ENCODE measurements at regions not wholly inside any gene's neighbourhood (a gene's known extent, or its start where the extent isn't known, plus 50 kb on each side); places are given as distances from the start of the nearest gene placed in this dataset.

DNA sequence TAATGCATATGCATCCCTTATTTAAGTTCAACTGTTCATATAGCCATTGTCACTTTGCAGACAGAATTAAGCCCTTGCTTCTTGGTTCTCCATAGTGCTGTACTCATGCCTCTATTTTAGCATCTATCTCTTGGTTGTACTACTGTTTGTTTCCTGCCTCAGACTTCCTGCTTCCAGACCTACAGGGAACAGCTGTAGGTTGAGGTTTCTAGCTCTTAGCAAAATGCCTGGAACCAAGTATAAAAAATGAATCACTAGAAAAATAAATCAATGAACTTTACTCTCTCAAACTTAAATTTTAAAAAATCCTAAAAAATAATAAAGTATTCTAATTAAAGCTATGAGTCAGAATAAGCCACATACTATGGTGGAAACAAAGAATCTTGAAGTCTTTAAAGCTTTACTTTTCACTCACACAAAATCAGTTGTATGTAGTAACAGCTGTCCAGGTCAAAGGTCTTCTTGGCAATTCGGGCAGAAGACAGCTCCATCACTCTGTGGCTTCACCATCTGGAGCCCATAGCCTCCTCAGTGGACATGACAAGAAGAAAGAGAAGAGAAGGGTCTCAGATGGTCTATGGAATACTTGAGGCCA, 1228.1 kb upstream of the GYPC start:
- intact Hi-C loops (cut with micrococcal nuclease): no loop called here
- no peak for ATAC-seq
- no peak for DNase-seq

GRCh38 chr2:125444106-125444505, 1211.9 kb upstream of the GYPC start:
- intact Hi-C loops (cut with micrococcal nuclease): no loop called here
- DNase-seq (no peak), ATAC-seq (no peak)

GRCh38 chr2:125445495-125445894, 1210.5 kb upstream of the GYPC start:
- intact Hi-C loops (cut with micrococcal nuclease): no loop called here
- ATAC-seq: no peak
- no peak for DNase-seq

DNA sequence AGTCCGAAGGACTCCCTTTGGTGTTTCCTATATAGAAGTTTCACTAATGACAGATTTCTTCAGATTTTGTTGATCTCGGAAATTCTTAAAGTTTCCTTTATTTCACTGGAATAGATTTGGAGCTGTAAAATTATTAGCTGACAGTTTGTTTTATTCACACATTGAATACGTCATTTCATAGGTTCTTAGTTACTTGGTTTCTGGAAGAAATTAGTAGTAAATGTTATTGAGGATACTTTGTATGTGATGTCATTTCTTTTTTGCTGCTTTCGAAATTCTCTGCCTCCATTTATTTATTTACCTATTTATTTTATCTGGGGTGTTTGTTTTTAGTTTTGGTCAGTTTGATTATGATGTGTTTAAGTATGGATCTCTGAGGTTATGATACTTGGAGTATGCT, 1205.9 kb upstream of the GYPC start:
- intact Hi-C loops (cut with micrococcal nuclease): no loop called here
- DNase-seq (no peak), ATAC-seq (no peak)

DNA sequence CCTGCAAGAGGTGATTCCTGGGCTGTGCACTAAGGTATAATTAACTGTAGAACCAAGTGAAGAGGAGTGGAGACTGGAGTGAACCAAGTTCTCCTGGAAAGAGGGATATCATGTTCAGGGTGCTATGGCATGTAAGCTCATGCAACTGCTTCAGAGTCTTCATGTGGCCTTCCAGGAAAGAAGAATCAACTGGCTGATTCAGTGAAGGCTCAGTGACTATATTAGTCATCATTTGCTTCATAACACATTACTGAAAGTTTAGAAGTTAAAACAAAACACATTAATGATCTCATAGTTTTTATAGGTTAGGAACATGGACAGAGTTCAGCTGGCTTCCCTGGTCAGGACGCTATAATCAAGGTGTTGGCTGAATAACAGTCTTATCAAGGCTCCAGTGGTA, 1200.8 kb upstream of the GYPC start:
- DNase-seq (no peak), ATAC-seq (no peak)
- intact Hi-C loops (cut with micrococcal nuclease): no loop called here

DNA sequence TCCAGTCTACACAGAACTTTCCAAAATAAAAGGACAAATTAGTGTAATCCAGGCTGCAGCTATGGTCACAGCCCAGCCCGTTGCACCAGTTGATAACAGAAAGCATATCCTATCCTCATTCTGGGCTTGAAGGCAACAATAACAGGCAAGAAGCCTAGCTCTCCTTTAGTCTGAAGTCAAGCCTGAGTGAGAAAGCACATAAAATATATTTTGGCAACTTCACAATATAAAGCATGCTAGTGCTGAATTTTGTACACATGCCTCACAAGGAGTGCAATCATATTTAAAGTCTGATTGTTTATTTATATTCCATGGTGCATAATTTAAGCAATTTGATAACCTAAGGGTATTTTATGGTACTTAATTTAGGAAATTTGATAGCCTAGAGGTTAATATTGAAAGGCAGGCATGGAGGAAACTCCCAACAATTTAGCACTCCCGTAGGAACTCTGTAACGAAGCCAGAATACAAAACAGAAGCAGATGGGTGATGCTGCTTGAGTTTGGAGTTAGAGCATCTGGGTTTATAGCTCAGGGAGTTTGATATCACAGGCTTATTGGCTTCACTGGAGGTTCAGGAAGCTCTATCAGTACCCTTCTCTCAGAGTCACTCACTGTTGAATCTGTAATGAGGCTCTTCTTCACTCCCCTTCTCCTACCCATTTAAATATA, 1199.1 kb upstream of the GYPC start:
- intact Hi-C loops (cut with micrococcal nuclease): no loop called here
- no peak for ATAC-seq
- no peak for DNase-seq

GRCh38 chr2:125471963-125472362, 1184.0 kb upstream of the GYPC start:
- DNase-seq (no peak), ATAC-seq (no peak)
- intact Hi-C loops (cut with micrococcal nuclease): no loop called here

DNA sequence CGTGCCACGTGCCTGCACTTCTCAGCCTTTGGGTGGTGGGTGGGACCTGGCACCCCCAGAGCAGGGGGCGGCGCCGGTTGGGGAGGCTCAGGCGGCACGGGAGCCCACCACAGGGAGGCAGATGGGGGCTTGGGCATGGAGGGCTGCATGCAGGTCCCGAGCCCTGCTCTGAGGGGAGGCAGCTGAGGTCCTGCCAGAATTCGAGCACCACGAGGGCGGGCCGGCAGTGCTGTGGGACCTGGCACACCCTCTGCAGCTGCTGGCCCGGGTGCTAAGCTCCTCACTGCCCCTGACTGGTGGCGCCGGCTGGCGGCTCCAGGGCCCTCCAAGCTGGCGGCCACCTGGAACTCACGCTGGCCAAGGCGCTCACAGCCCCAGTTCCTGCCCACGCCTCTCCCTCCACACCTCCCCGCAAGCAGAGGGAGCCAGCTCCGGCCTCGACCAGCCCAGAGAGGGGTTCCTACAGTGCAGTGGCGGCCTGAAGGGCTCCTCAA, 1176.8 kb upstream of the GYPC start:
- ATAC-seq (no peak), DNase-seq (no peak)
- intact Hi-C loops (cut with micrococcal nuclease): no loop called here

DNA sequence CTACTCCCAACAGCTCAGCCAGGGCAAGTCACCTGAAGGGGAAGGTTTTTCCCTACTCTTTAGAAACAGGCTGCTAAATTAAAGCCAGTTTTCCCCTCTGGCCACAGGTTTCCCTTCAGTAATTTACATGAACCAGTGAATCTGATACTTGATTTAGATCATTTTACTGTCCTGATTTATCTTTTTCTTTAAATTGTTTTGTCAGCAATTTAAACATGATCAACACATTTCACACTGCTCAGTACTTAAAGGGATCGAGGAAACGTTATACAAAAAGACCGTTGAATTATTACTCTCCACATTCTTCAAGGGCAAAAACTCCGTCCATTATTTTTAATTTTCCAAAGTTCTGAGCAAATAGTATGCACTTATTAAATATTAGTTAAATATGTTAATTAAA, 1165.7 kb upstream of the GYPC start:
- ATAC-seq (no peak), DNase-seq (no peak)
- intact Hi-C loops (cut with micrococcal nuclease): no loop called here

GRCh38 chr2:125491663-125492062, 1164.3 kb upstream of the GYPC start:
- DNase-seq (no peak), ATAC-seq (no peak)
- intact Hi-C loops (cut with micrococcal nuclease): no loop called here

DNA sequence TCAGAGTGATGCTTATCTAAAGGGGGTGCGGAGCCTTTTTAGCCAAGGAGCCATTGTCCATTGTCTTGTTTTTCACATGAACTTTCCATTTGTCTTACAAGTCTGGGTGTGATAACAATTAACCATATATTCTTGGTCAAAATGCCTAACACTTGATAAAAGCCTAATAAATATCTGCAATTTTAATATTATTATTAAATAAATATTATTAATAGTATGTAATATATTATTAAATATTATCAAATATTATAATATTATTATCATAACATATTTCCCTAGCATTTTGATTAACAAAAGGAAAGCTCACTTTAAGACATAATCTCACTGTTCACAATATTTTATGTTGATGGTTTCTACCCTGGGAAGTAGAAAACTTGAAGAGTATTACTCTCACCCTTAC, 1143.6 kb upstream of the GYPC start:
- intact Hi-C loops (cut with micrococcal nuclease): no loop called here
- no peak for ATAC-seq
- DNase-seq: no peak

DNA sequence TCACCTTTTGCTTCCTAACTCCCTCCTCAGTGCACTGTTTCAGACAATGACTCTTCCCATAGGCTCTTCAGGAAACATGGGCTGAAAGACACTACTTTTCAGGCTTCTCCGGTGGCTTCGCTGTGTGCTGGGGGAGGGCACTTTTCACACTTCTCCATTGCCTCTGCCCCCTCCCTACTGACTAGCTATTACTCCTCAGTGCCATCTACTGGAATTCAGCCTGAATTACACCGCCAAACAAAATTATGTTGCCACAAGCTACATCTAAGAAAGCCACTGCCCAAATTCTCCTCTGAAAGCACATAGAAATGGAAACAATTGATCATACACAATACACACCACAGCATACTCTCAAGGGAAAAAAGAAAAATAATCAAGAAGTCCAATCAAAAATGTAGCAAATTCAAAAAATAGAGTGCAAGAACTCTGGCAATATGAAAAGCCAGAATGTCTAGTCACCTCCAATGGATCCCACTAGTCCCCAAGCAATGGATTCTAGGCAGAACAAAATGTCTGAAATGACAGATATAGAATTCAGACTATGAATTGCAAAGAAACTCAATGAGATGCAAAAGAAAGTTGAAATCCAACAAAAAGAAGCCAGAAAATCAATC, 1139.4 kb upstream of the GYPC start:
- ATAC-seq: no peak
- DNase-seq: no peak
- intact Hi-C loops (cut with micrococcal nuclease): no loop called here

- ATAC-seq (no peak), DNase-seq (no peak)
- intact Hi-C loops (cut with micrococcal nuclease): no loop called here
Observed at GRCh38 chr2:125526093-125526492, 1129.9 kb upstream of the GYPC start.

GRCh38 chr2:125535089-125535488, 1120.9 kb upstream of the GYPC start:
- intact Hi-C loops (cut with micrococcal nuclease): no loop called here
- DNase-seq (no peak), ATAC-seq (no peak)

GRCh38 chr2:125543968-125544514, 1111.9 kb upstream of the GYPC start:
- DNase-seq (no peak), ATAC-seq (no peak)
- intact Hi-C loops (cut with micrococcal nuclease): no loop called here

GRCh38 chr2:125553768-125554167, 1102.2 kb upstream of the GYPC start:
- no peak for ATAC-seq
- no peak for DNase-seq
- intact Hi-C loops (cut with micrococcal nuclease): no loop called here

DNA sequence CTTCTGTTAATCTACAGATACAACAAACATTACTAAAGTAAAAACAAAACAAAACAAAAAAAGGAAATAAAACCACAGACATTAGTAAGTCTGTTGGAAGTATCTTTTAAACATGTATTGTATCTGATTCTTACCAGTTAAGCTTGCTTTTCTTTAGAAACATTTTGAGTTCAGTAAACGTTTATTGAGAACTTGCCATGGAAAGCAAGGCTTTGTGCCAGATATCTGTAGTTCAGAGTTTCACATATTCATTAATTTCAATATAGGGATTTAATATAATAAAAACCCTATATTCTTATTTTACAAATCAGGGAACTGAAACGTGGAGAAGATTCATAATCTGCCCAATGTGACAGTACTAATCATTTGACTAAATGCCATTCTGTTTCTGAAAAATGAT, 1101.0 kb upstream of the GYPC start:
- ATAC-seq: no peak
- DNase-seq: no peak
- intact Hi-C loops (cut with micrococcal nuclease): no loop called here

- no peak for ATAC-seq
- intact Hi-C loops (cut with micrococcal nuclease): no loop called here
- DNase-seq: no peak
Observed at GRCh38 chr2:125559186-125559585, 1096.8 kb upstream of the GYPC start.

DNA sequence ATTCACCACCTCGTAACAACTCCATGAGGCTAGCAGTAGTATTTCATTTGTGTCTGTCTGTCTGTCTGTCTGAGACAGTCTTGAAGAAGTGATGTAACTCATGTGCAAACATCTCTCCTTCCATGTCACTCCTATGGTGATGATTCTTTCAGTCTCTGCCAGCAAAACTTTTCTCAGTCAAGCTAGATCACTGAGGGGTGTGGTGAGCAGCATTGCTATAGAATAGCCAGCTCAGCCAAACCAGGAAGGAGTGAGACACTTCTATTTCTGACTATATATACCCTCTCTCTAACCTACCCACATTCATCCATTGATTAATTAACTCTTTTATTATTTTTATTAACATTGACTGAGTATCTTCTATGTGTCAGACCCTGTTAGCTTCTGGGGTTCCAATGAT, 1095.1 kb upstream of the GYPC start:
- DNase-seq (no peak), ATAC-seq (no peak)
- intact Hi-C loops (cut with micrococcal nuclease): no loop called here

- ATAC-seq: no peak
- DNase-seq: no peak
- intact Hi-C loops (cut with micrococcal nuclease): no loop called here
Observed at GRCh38 chr2:125561302-125561701, 1094.7 kb upstream of the GYPC start.

DNA sequence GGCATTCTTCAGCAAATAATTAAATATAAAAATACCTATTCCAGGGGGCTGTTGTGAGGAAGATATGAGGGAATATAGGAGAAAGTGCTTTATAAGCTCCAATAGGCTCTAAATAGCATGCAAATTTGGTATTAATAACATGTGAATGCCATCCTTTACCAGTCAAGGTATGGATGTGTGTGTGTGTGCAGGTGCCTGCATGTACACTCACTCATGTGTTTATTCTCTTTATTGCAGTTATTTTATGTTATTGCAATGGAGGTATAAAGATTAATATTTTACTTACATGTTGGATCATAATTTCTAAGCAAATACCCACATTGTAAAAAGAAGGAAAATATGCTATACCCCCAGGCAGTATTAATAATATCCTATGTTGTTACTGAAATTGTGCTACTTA, 1093.0 kb upstream of the GYPC start:
- intact Hi-C loops (cut with micrococcal nuclease): no loop called here
- DNase-seq: no peak
- ATAC-seq: no peak

All from left ventricle myocardium superior (tissue), 1 donor.